ENCODE measurements at regions not wholly inside any gene's neighbourhood (a gene's known extent, or its start where the extent isn't known, plus 50 kb on each side); places are given as distances from the start of the nearest gene placed in this dataset.

GRCh38 chr22:26916236-26916635, 258.8 kb downstream of the MIAT start:
- no peak overlapping the region for H3K4me3 ChIP-seq (ENCODE audit: low read depth, low read length)
- no peak for DNase-seq (ENCODE audit: low read depth)
- TF ChIP-seq CTCF (IDR thresholded peaks at IDR 0.05; ENCODE audit: insufficient read depth, low read depth, low read length), result no peak

GRCh38 chr22:26918226-26918625, 260.8 kb downstream of the MIAT start:
- DNase-seq (ENCODE audit: low read depth), result no peak
- H3K4me3 ChIP-seq (ENCODE audit: low read depth, low read length), result no peak overlapping the region
- TF ChIP-seq CTCF (IDR thresholded peaks at IDR 0.05; ENCODE audit: insufficient read depth, low read depth, low read length), result no peak

GRCh38 chr22:26921726-26922125, 264.3 kb downstream of the MIAT start:
- no peak overlapping the region for H3K4me3 ChIP-seq (ENCODE audit: low read depth, low read length)
- no peak for TF ChIP-seq CTCF (IDR thresholded peaks at IDR 0.05; ENCODE audit: insufficient read depth, low read depth, low read length)
- no peak for DNase-seq (ENCODE audit: low read depth)

GRCh38 chr22:26922806-26923205, 265.4 kb downstream of the MIAT start:
- DNase-seq (ENCODE audit: low read depth), result no peak
- H3K4me3 ChIP-seq (ENCODE audit: low read depth, low read length), result no peak overlapping the region
- no peak for TF ChIP-seq CTCF (IDR thresholded peaks at IDR 0.05; ENCODE audit: insufficient read depth, low read depth, low read length)

- no peak for DNase-seq (ENCODE audit: low read depth)
- H3K4me3 ChIP-seq (ENCODE audit: low read depth, low read length), result no peak overlapping the region
- TF ChIP-seq CTCF (IDR thresholded peaks at IDR 0.05; ENCODE audit: insufficient read depth, low read depth, low read length), result no peak
Measured at GRCh38 chr22:26923531-26923930, 266.1 kb downstream of the MIAT start.

GRCh38 chr22:26927821-26928220, 270.4 kb downstream of the MIAT start:
- no peak for DNase-seq (ENCODE audit: low read depth)
- no peak overlapping the region for H3K4me3 ChIP-seq (ENCODE audit: low read depth, low read length)
- no peak for TF ChIP-seq CTCF (IDR thresholded peaks at IDR 0.05; ENCODE audit: insufficient read depth, low read depth, low read length)

GRCh38 chr22:26931471-26931870, 274.1 kb downstream of the MIAT start:
- no peak for TF ChIP-seq CTCF (IDR thresholded peaks at IDR 0.05; ENCODE audit: insufficient read depth, low read depth, low read length)
- no peak for DNase-seq (ENCODE audit: low read depth)
- H3K4me3 ChIP-seq (ENCODE audit: low read depth, low read length), result no peak overlapping the region

Data from fibroblast of villous mesenchyme (primary cell).